HepG2 (cell line): ENCODE measurements at regions not wholly inside any gene's neighbourhood (a gene's known extent, or its start where the extent isn't known, plus 50 kb on each side); places are given as distances from the start of the nearest gene placed in this dataset.

Experiments
- ATAC-seq: fragments of 200-7000 bp; cut with Tn5 transposase; 3 replicates; pipeline ENCODE4 v1.9.1; 2020; ENCODE audit warnings: mild to moderate bottlenecking, moderate library complexity
- BruUV-seq: library from RNA; stranded (reverse); fragments of 400-500 nt; replicated peaks from 2 replicates; lab custom pipeline; 2021; lab: Mats Ljungman, UMichigan
- CTCF ChIA-PET: fragments of 300-600 bp; formaldehyde crosslinking; extraction: SDS; loops from one replicate; lab custom pipeline; 2021; ENCODE audit warnings: low total read pairs, inconsistent platforms, low intra/inter-chr PET ratio; lab: Yijun Ruan, JAX
- POLR2A ChIA-PET: fragments of 350-600 bp; sonication (Branson Sonifier 250); formaldehyde crosslinking; loops from one replicate; lab custom pipeline; 2020; ENCODE audit warnings: antibody characterized with exemption, inconsistent platforms; lab: Yijun Ruan, JAX
- DNase-seq: peaks from one replicate; pipeline ENCODE4 v3.0.0-alpha.2; 2015; ENCODE audit warnings: low spot score
- FAIRE-seq: peaks from 3 replicates; lab custom pipeline; 2011; peaks lifted over from hg19 to GRCh38; lab: Jason Lieb, UNC
- H2AFZ ChIP-seq: one replicate; pipeline ENCODE4 v1.6.1; 2011; ENCODE audit warnings: low read length, inconsistent platforms
- H3K27ac ChIP-seq: fragments of 300-600 bp; 3 replicates; pipeline ENCODE4 v1.8.0; 2011; ENCODE audit warnings: mixed run types, mild to moderate bottlenecking, mixed read lengths, low read length, inconsistent platforms; ENCODE audit not compliant: insufficient read depth; ENCODE audit errors: extremely low read length
- H3K27me3 ChIP-seq, 2 experiments: fragments of 200-600 bp in 1 of 2; 2 replicates in 1 of 2; 3 replicates in 1 of 2; pipeline versions ENCODE4 v1.6.0 to v1.8.0; 2011; ENCODE audit warnings: low read length in 2 of 2, mild to moderate bottlenecking in 2 of 2, moderate library complexity in 2 of 2, inconsistent platforms in 1 of 2; ENCODE audit not compliant: insufficient read depth in 2 of 2, control insufficient read depth in 1 of 2
- H3K36me3 ChIP-seq, 2 experiments: fragments of 200-600 bp in 1 of 2; replicated peaks in 1 of 2; 2 replicates in 1 of 2; 3 replicates in 1 of 2; pipeline versions ENCODE4 v1.5.1 to v1.8.0; 2011; ENCODE audit warnings: low read length in 2 of 2, inconsistent platforms in 1 of 2; ENCODE audit not compliant: insufficient read depth in 2 of 2, control insufficient read depth in 1 of 2
- H3K4me1 ChIP-seq: 2 replicates; pipeline ENCODE4 v1.5.1; 2012; ENCODE audit warnings: low read length, inconsistent platforms; ENCODE audit not compliant: insufficient read depth
- H3K4me2 ChIP-seq: 2 replicates; pipeline ENCODE4 v1.6.0; 2011; ENCODE audit warnings: low read depth, low read length, inconsistent platforms
- H3K4me3 ChIP-seq, 3 experiments: fragments of 200-600 bp in 1 of 3; sonication (generic), shearing (Covaris generic) in 1 of 3; replicated peaks in 1 of 3; 2 replicates each; pipeline ENCODE4 v1.5.1; 2011 to 2016; ENCODE audit warnings: low read length in 3 of 3, inconsistent platforms in 2 of 3, low read depth in 2 of 3, mild to moderate bottlenecking in 2 of 3, control low read depth in 1 of 3, mixed read lengths in 1 of 3; ENCODE audit not compliant: insufficient read depth in 1 of 3
- H3K79me2 ChIP-seq: one replicate; pipeline ENCODE4 v1.6.1; 2011; ENCODE audit warnings: low read length, inconsistent platforms; ENCODE audit not compliant: insufficient read depth
- H3K9ac ChIP-seq: 2 replicates; pipeline ENCODE4 v1.6.0; 2011; ENCODE audit warnings: mild to moderate bottlenecking, low read depth, low read length, inconsistent platforms; ENCODE audit not compliant: insufficient read depth
- H3K9me3 ChIP-seq: 2 replicates; pipeline ENCODE4 v1.5.1; 2012; ENCODE audit warnings: mild to moderate bottlenecking, low read length
- H4K20me1 ChIP-seq: 2 replicates; pipeline ENCODE4 v1.6.0; 2011; ENCODE audit warnings: inconsistent platforms, mild to moderate bottlenecking, low read length, moderate library complexity; ENCODE audit not compliant: insufficient read depth
- MAFF ChIP-seq: IDR thresholded peaks from 2 replicates; pipeline ENCODE4 v1.6.1; 2011; ENCODE audit warnings: low read depth, low read length, improper control_type of control experiment
- MAFK ChIP-seq, 2 experiments: IDR thresholded peaks in 1 of 2; conservative IDR thresholded peaks in 1 of 2; 2 replicates each; pipeline ENCODE4 v1.6.1; 2011; ENCODE audit warnings: improper control_type of control experiment in 2 of 2, low read length in 2 of 2
- NCOR1 ChIP-seq: fragments of 200-600 bp; sonication (generic); IDR thresholded peaks from 2 replicates; pipeline ENCODE4 v1.7.0; 2017; ENCODE audit warnings: antibody characterized with exemption, low read length, borderline replicate concordance
- NR2F2 ChIP-seq: IDR thresholded peaks from 2 replicates; pipeline ENCODE4 v1.6.1; 2012; ENCODE audit warnings: low read depth, inconsistent platforms, borderline replicate concordance
- PTBP1 ChIP-seq: fragments of 200-400 bp; formaldehyde crosslinking; IDR thresholded peaks from 2 replicates; pipeline ENCODE4 v1.6.1; 2018; ENCODE audit warnings: low read length, low read depth; ENCODE audit not compliant: poor library complexity, severe bottlenecking
- ZBTB26 ChIP-seq: IDR thresholded peaks from 2 replicates; pipeline ENCODE4 v1.6.1; 2016; ENCODE audit warnings: missing compliant biosample characterization, missing genetic modification reagents, borderline replicate concordance
- ZNF772 ChIP-seq: sonication (generic); formaldehyde crosslinking; IDR thresholded peaks from 2 replicates; pipeline ENCODE4 v1.5.0; 2020; ENCODE audit warnings: mild to moderate bottlenecking, missing genetic modification reagents
- WGBS: methylation state at CpG from one replicate; pipeline ENCODE4 v1.1.6; 2017; ENCODE audit warnings: low lambda C conversion rate; 5-methylcytosine and 5-hydroxymethylcytosine counted together
- in situ Hi-C: cut with HindIII; loops from 2 replicates; pipeline ENCODE4 v1.10.0; 2017; ENCODE audit warnings: low pct_unique_long_range_greater_than_20kb; ENCODE audit not compliant: extremely low pct_ligation_motif_present
- intact Hi-C: fragments of 100-400 bp; cut with micrococcal nuclease; formaldehyde crosslinking; loops from one replicate; pipeline ENCODE4 v1.10.0; 2022; ENCODE audit not compliant: unreplicated experiment

- FAIRE-seq (no peak), DNase-seq (no peak), ATAC-seq (no peak)
- H2AFZ ChIP-seq: no peak overlapping the region
- no TSS peak for BruUV-seq
- H3K4me3 ChIP-seq: no peak overlapping the region
- H3K27ac ChIP-seq: no peak overlapping the region
- H4K20me1 ChIP-seq: no peaks in the 10 kb centered on the region
- intact Hi-C loops (no loop called here), in situ Hi-C loops (no loop called here)
- POLR2A ChIA-PET: no interaction called here
- no peaks in the 10 kb centered on the region for H3K9me3 ChIP-seq
- H3K27me3 ChIP-seq: no peaks in the 10 kb centered on the region
- no peaks in the 10 kb centered on the region for H3K36me3 ChIP-seq
- TF ChIP-seq ZNF772 (CRISPR knock-in tag): no peak
- TF ChIP-seq MAFK (conservative IDR thresholded peaks at IDR 0.05 in 1 of 2, IDR thresholded peaks at IDR 0.05 in 1 of 2; ENCODE audit: low read length in 2 of 2): peak; percentile 75 to 78
- peak; percentile 71 for TF ChIP-seq MAFF
- TF ChIP-seq NCOR1: no peak
- CTCF ChIA-PET: no interaction called here
- no peaks in the 10 kb centered on the region for H3K4me1 ChIP-seq
- no peaks in the 10 kb centered on the region for H3K79me2 ChIP-seq
- no peak overlapping the region for H3K9ac ChIP-seq
- 48% methylated on average over 4 of the region's 4 CpGs for WGBS
- H3K4me2 ChIP-seq: no peak overlapping the region
These were observed 245.0 kb upstream of the TMC3 start for GRCh38 chr15:81619002-81619401.

- no peaks in the 10 kb centered on the region for H3K9me3 ChIP-seq
- no peak overlapping the region for H3K27ac ChIP-seq
- no peaks in the 10 kb centered on the region for H4K20me1 ChIP-seq
- BruUV-seq: no TSS peak
- intact Hi-C loops: no loop called here
- in situ Hi-C loops: no loop called here
- TF ChIP-seq ZBTB26 (CRISPR knock-in tag) (no peak), PTBP1 (no peak), NR2F2 (no peak)
- H2AFZ ChIP-seq: no peak overlapping the region
- no peak overlapping the region for H3K4me3 ChIP-seq
- H3K27me3 ChIP-seq: peaks cover 0 to 5% of the 10 kb centered on the region in 2 experiments; a peak in 1 of 5 replicates
- no peak overlapping the region for H3K4me2 ChIP-seq
- WGBS: 40% methylated on average over 2 of the region's 2 CpGs
- FAIRE-seq (no peak), ATAC-seq (no peak), DNase-seq (no peak)
- CTCF ChIA-PET: no interaction called here
- no peaks in the 10 kb centered on the region for H3K4me1 ChIP-seq
- POLR2A ChIA-PET: no interaction called here
- no peaks in the 10 kb centered on the region for H3K79me2 ChIP-seq
- H3K9ac ChIP-seq: no peak overlapping the region
- no peaks in the 10 kb centered on the region for H3K36me3 ChIP-seq
These were observed 238.6 kb upstream of the TMC3 start for GRCh38 chr15:81612631-81613030.
